BLaER1 treated with 17β-estradiol and CSF1 and Interleukin-3, amounts not matched to agents 10 nM and 100 nM (cell line): ENCODE measurements at regions not wholly inside any gene's neighbourhood (a gene's known extent, or its start where the extent isn't known, plus 50 kb on each side); places are given as distances from the start of the nearest gene placed in this dataset.

Experiments used
- H3K27ac ChIP-seq, 11 experiments: shearing (Covaris generic); formaldehyde crosslinking; 2 replicates each; pipeline ENCODE4 v1.8.1; 2022
- H3K27me3 ChIP-seq, 11 experiments: shearing (Covaris generic); formaldehyde crosslinking; 2 replicates each; pipeline ENCODE4 v1.8.1; 2022
- H3K36me3 ChIP-seq, 11 experiments: shearing (Covaris generic); formaldehyde crosslinking; 2 replicates each; pipeline ENCODE4 v1.8.1; 2022
- H3K4me1 ChIP-seq, 10 experiments: shearing (Covaris generic); formaldehyde crosslinking; 2 replicates each; pipeline ENCODE4 v1.8.1; 2022
- H3K4me2 ChIP-seq, 11 experiments: shearing (Covaris generic); formaldehyde crosslinking; 2 replicates each; pipeline ENCODE4 v1.8.1; 2022
- H3K4me3 ChIP-seq, 10 experiments: shearing (Covaris generic); formaldehyde crosslinking; 2 replicates each; pipeline ENCODE4 v1.8.1; 2022
- H3K9ac ChIP-seq, 11 experiments: shearing (Covaris generic); formaldehyde crosslinking; 2 replicates each; pipeline ENCODE4 v1.8.1; 2022
- H3K9me3 ChIP-seq, 11 experiments: shearing (Covaris generic); formaldehyde crosslinking; replicated peaks in 1 of 11; 2 replicates each; pipeline ENCODE4 v1.8.1; 2022
- H4K20me1 ChIP-seq, 11 experiments: shearing (Covaris generic); formaldehyde crosslinking; 2 replicates each; pipeline ENCODE4 v1.8.1; 2022
- Cebpa-rat ChIP-seq, 11 experiments: shearing (Covaris generic); IDR thresholded peaks; 2 replicates each; pipeline ENCODE4 v1.8.1; 2022

DNA sequence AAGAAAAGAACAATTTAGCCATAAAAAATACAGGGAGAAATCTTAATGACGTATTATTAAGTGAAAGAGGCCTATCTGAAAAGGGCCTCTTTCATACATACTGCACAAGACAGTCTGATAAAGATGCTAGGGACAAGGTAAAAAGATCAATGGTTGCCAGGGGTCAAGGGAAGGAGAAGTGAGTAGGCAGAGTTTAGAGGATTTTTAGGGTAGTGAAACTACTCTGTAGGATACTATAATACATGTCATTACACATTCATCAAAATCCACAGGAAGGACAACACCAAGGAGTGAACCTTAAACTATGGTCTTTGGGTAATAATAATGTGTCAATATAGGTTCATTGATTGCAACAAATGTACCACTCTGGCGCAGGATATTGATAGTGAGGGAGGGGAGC lies 289.3 kb downstream of the FSIP2 start:
- no peaks in the 10 kb centered on the region for H3K27me3 ChIP-seq
- no peak for TF ChIP-seq Cebpa-rat (IDR thresholded peaks at IDR 0.05)
- no peak overlapping the region for H3K9ac ChIP-seq
- 0 out of 22 replicates have a peak, but pooled peaks cover 0 to 3% (median 0%) of the 10 kb centered on the region in 11 experiments for H3K36me3 ChIP-seq
- peaks cover 0 to 29% (median under 1%) of the 10 kb centered on the region in 10 experiments; a peak in 6 of 20 replicates for H3K4me1 ChIP-seq
- H3K4me2 ChIP-seq, result peak overlapping the region in 2 of 11 experiments; percentile 46 to 55; a peak in 4 of 22 replicates
- H4K20me1 ChIP-seq, result no peaks in the 10 kb centered on the region
- no peak overlapping the region for H3K4me3 ChIP-seq
- peaks cover 0 to 5% (median 0%) of the 10 kb centered on the region in 11 experiments; a peak in 2 of 22 replicates for H3K9me3 ChIP-seq
- no peak overlapping the region for H3K27ac ChIP-seq

DNA sequence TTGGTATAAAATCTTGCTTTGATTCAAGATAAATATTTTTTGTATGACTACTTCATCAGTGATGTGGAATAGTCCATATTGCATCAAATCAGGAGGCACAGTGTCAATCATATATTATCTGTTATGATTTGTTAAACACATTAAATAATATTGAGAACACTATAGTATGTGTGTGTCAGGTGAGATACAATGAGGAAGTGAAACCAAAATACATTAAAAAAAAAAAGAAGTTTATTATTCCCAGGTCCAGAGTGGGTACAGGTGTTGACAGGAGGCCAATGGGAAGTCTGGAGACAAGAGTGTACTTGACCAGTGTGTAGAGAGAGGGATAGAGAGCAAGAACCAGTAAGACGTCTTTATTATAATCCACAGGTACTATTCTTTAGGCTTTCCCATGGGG lies 292.6 kb downstream of the FSIP2 start:
- no peak for TF ChIP-seq Cebpa-rat (IDR thresholded peaks at IDR 0.05)
- Histone ChIP-seq H3K4me1 (peaks cover 0 to 46% (median 4%) of the 10 kb centered on the region in 10 experiments; a peak in 6 of 20 replicates), H3K4me3 (no peak overlapping the region), H3K27me3 (no peaks in the 10 kb centered on the region), H3K9ac (no peak overlapping the region), H3K27ac (no peak overlapping the region), H4K20me1 (no peaks in the 10 kb centered on the region), H3K4me2 (peak overlapping the region in 2 of 11 experiments; percentile 58 to 59; a peak in 4 of 22 replicates), H3K9me3 (peaks cover 0 to 5% (median 0%) of the 10 kb centered on the region in 11 experiments; a peak in 2 of 22 replicates), H3K36me3 (0 out of 22 replicates have a peak, but pooled peaks cover 0 to 7% (median 0%) of the 10 kb centered on the region in 11 experiments)

DNA sequence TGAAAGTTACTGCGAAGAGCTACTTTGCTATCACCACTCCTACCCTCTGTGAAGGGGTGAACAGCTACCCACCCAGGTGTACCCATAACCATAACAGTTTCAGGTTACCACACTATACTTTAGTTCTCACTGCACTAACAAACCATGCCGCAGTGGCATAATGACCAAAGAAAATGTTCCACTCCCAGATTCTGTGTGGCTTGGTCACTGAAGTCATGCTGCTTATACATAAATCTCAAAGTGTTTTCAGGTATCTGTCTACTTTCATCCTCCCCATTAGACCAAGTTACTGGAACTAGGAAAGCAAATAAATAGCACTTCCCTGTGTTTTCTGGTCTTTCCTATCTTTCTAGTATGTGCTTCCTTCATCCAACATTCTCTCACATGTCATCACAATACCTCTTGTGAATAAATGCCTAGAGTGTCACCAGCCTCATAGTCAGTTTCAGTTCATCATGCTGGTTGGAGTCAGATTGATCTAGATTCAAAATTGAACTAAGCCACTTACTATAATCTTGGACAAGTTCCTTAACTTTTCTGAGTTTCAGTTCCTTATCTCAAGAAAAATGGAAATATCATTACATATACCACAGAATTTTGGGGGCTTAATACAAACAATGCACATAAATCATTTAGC lies 293.6 kb downstream of the FSIP2 start:
- 0 out of 22 replicates have a peak, but pooled peaks cover 0 to 7% (median 0%) of the 10 kb centered on the region in 11 experiments for H3K36me3 ChIP-seq
- peaks cover 0 to 5% (median 0%) of the 10 kb centered on the region in 11 experiments; a peak in 2 of 22 replicates for H3K9me3 ChIP-seq
- peak overlapping the region in 2 of 11 experiments; percentile 58 to 59; a peak in 4 of 22 replicates for H3K4me2 ChIP-seq
- no peaks in the 10 kb centered on the region for H4K20me1 ChIP-seq
- no peak for TF ChIP-seq Cebpa-rat (IDR thresholded peaks at IDR 0.05)
- no peak overlapping the region for H3K9ac ChIP-seq
- H3K27ac ChIP-seq, result peak overlapping the region in 1 of 11 experiments; percentile 26; a peak in 2 of 22 replicates
- H3K4me1 ChIP-seq, result peaks cover 0 to 46% (median 4%) of the 10 kb centered on the region in 10 experiments; a peak in 6 of 20 replicates
- no peaks in the 10 kb centered on the region for H3K27me3 ChIP-seq
- H3K4me3 ChIP-seq, result no peak overlapping the region

DNA sequence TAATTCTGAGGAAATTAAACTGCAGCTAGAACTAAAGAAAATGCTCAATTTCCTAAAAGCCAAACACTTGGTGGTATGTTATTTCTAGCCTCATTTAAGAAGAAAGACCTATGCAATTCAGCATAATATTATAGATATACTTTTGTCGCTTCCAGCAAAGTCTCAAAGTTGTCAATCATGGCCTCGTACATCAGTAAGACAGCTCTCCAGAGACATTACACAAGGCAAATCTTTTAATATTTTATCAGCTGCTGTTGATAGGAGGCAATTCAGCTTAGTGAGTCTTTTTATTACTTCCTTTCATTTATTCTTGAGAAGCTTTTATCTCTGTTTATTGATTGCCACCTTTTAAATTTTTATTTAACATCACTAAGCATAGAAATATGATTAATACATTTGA lies 294.3 kb downstream of the FSIP2 start:
- no peak overlapping the region for H3K9ac ChIP-seq
- 0 out of 22 replicates have a peak, but pooled peaks cover 0 to 7% (median 0%) of the 10 kb centered on the region in 11 experiments for H3K36me3 ChIP-seq
- no peaks in the 10 kb centered on the region for H3K27me3 ChIP-seq
- peak overlapping the region in 2 of 11 experiments; percentile 59 to 71; a peak in 2 of 22 replicates for H3K4me2 ChIP-seq
- 0 out of 22 replicates have a peak overlapping the region, but pooled peaks of 1 of the 11 experiments have one; percentile 7 for H3K27ac ChIP-seq
- H3K9me3 ChIP-seq, result peaks cover 0 to 5% (median 0%) of the 10 kb centered on the region in 11 experiments; a peak in 2 of 22 replicates
- TF ChIP-seq Cebpa-rat (IDR thresholded peaks at IDR 0.05), result no peak
- peaks cover 0 to 42% (median 4%) of the 10 kb centered on the region in 10 experiments; a peak in 6 of 20 replicates for H3K4me1 ChIP-seq
- no peak overlapping the region for H3K4me3 ChIP-seq
- H4K20me1 ChIP-seq, result no peaks in the 10 kb centered on the region

DNA sequence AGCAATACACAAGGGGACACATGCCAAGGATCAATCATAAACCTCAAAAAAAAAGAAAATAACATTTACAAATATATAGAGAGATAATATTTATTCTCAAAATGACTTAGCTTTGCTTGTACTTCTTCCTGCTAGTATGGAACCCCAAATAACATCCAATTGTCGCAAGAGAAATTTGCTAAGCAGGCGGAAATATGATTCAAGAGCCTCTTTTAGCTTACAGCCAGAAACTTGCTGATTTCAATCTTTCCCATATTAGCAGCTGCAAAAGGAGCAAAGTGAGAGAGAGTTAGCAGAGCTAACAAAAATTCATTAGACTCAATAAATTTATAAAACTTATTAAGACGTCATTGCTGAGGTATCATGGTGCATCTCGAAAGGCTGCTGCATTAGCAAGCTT lies 294.9 kb downstream of the FSIP2 start:
- H3K4me2 ChIP-seq, result peak overlapping the region in 2 of 11 experiments; percentile 59 to 71; a peak in 4 of 22 replicates
- no peaks in the 10 kb centered on the region for H4K20me1 ChIP-seq
- peaks cover 0 to 5% (median 0%) of the 10 kb centered on the region in 11 experiments; a peak in 2 of 22 replicates for H3K9me3 ChIP-seq
- H3K36me3 ChIP-seq, result 0 out of 22 replicates have a peak, but pooled peaks cover 0 to 7% (median 0%) of the 10 kb centered on the region in 11 experiments
- H3K4me3 ChIP-seq, result no peak overlapping the region
- H3K4me1 ChIP-seq, result peaks cover 0 to 36% (median 4%) of the 10 kb centered on the region in 10 experiments; a peak in 6 of 20 replicates
- no peak for TF ChIP-seq Cebpa-rat (IDR thresholded peaks at IDR 0.05)
- no peak overlapping the region for H3K9ac ChIP-seq
- peak overlapping the region in 2 of 11 experiments; percentile 7 to 12; a peak in 1 of 22 replicates for H3K27ac ChIP-seq
- no peaks in the 10 kb centered on the region for H3K27me3 ChIP-seq

DNA sequence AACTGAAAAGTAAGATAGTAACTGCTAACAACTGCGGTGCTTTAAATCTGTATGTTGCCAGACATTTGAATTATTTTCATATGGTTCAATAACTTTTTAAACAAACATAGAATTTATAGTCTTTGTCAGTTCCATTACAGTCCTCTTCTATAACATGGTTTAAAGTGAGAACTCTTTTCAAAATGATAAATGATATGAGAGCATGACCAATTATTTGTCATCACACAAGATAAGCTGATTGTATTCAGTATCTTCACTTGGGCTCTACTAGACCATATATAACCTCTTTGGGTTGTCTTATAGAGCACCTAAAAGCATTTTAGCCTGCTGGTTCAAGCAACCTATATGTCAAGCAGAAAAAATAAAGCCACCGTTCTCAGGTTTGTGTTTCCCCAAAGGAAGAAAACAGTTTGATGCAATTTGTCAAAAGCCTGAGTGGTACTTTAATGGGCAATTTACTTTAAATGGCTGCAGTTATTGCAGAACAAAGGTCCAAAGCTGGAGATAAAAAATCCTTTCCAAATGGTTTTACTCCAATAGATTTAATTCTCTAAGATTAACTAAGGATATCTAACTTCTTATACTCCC lies 298.4 kb downstream of the FSIP2 start:
- H3K27ac ChIP-seq, result no peak overlapping the region
- H3K9me3 ChIP-seq, result no peaks in the 10 kb centered on the region
- peaks cover 0 to 33% (median 3%) of the 10 kb centered on the region in 10 experiments; a peak in 6 of 20 replicates for H3K4me1 ChIP-seq
- no peak for TF ChIP-seq Cebpa-rat (IDR thresholded peaks at IDR 0.05)
- no peak overlapping the region for H3K4me3 ChIP-seq
- no peak overlapping the region for H3K9ac ChIP-seq
- no peaks in the 10 kb centered on the region for H4K20me1 ChIP-seq
- H3K36me3 ChIP-seq, result 0 out of 22 replicates have a peak, but pooled peaks cover 0 to 3% (median 0%) of the 10 kb centered on the region in 11 experiments
- no peak overlapping the region for H3K4me2 ChIP-seq
- H3K27me3 ChIP-seq, result no peaks in the 10 kb centered on the region

DNA sequence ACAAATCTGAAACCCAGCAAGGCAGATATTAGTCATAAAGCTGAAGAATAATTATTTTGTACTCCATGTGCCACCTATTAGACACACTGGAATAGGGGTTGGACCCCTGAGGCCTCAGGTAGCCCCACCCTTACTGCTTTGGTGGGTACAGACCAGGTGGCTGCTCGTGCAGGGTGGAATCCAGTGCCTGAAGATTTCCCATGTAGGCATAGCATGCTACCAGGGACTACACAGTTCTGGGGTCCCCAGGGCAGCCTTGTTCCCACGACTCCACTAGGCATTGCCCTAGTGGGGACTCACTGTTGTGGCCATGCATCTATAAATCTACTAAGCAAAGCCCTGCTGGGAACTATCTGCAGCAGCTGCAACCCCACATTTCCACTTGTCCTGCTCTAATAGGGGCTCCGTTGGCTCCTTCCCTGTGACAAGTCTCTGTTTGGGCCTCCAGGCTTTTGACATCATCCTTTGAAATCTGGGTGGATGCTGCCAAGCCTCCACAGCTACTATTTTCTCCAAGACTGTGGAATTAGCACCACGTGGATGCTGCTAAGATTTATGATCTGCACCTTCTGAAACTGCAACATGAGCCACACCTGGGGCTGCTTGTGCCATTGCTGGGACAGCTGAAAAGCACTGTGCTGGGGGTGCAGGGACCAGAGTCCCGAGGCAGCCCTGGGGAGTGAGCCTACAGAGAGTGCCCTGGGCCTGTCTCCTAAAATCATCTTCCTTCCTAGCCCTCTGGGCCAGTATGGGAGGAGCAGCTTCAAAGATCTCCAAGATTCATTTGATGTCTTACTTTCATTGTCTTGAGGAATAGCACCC lies 303.8 kb downstream of the FSIP2 start:
- Histone ChIP-seq H3K27me3 (no peaks in the 10 kb centered on the region), H3K9me3 (no peaks in the 10 kb centered on the region; a peak in 1 of 22 replicates), H3K4me2 (no peak overlapping the region), H3K36me3 (no peaks in the 10 kb centered on the region), H4K20me1 (no peaks in the 10 kb centered on the region), H3K9ac (no peak overlapping the region), H3K4me3 (no peak overlapping the region), H3K27ac (no peak overlapping the region), H3K4me1 (peaks cover 0 to 7% (median 0%) of the 10 kb centered on the region in 10 experiments; a peak in 1 of 20 replicates)
- no peak for TF ChIP-seq Cebpa-rat (IDR thresholded peaks at IDR 0.05)

DNA sequence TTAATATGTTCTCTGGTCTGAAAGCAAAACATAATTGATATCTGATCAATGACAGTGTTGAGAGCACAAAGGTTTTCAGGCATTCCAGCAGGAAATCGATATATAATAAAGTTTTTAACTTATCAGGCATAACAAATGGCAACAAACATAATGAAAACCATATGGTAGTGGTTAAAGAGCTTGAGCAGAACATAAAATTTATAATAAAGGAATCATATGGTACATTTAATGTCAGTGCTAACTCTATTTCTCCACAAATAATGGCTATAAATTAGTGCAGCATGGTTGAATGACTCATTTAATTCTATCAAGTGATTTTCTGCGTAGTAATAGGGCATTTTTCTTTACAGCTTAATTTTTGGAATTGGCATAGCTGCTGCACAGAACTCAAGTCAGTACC lies 306.2 kb downstream of the FSIP2 start:
- Histone ChIP-seq H3K4me3 (no peak overlapping the region), H4K20me1 (no peaks in the 10 kb centered on the region), H3K9me3 (peaks cover 0 to 3% (median 0%) of the 10 kb centered on the region in 11 experiments; a peak in 2 of 22 replicates), H3K9ac (no peak overlapping the region), H3K4me2 (no peak overlapping the region), H3K4me1 (peaks cover 0 to 7% (median 0%) of the 10 kb centered on the region in 10 experiments; a peak in 1 of 20 replicates), H3K27me3 (no peaks in the 10 kb centered on the region), H3K36me3 (no peaks in the 10 kb centered on the region), H3K27ac (no peak overlapping the region)
- no peak for TF ChIP-seq Cebpa-rat (IDR thresholded peaks at IDR 0.05)
